ENCODE measurements at regions not wholly inside any gene's neighbourhood (a gene's known extent, or its start where the extent isn't known, plus 50 kb on each side); places are given as distances from the start of the nearest gene placed in this dataset.
A peak's percentile ranks its signal among the peaks of the same experiment; 100 is the strongest.
"Not testable (repeated sequence)": the region's sequence is repeated elsewhere in the genome, so short reads cannot be mapped to it uniquely, and the experiment has no call there.

GRCh38 chr2:239736358-239737143 lies 288.6 kb downstream of the NDUFA10 start:
- DNase-seq (ENCODE audit: low spot score in 2 of 2) = no peak
- FAIRE-seq = no peak

GRCh38 chr2:239735829-239736357 lies 289.2 kb downstream of the NDUFA10 start:
- DNase-seq (ENCODE audit: low spot score in 2 of 2) (no peak), FAIRE-seq (no peak)

GRCh38 chr2:239735131-239735828 lies 289.9 kb downstream of the NDUFA10 start:
- DNase-seq (ENCODE audit: low spot score in 2 of 2) (peak; percentile 54 to 68), FAIRE-seq (no peak)

- FAIRE-seq (no peak), DNase-seq (ENCODE audit: low spot score in 2 of 2) (no peak)
These were observed 290.6 kb downstream of the NDUFA10 start for GRCh38 chr2:239734436-239735005.

- no peak for FAIRE-seq
- DNase-seq (ENCODE audit: low spot score in 2 of 2) = no peak
These were observed 292.5 kb downstream of the NDUFA10 start for GRCh38 chr2:239732666-239733010.

GRCh38 chr2:239731998-239732665 lies 293.0 kb downstream of the NDUFA10 start:
- DNase-seq (ENCODE audit: low spot score in 2 of 2) (no peak), FAIRE-seq (no peak)

GRCh38 chr2:239731422-239731821 lies 293.7 kb downstream of the NDUFA10 start:
- DNase-seq (ENCODE audit: low spot score in 2 of 2) (no peak), FAIRE-seq (no peak)

GRCh38 chr2:239730897-239731296 lies 294.2 kb downstream of the NDUFA10 start:
- FAIRE-seq (no peak), DNase-seq (ENCODE audit: low spot score in 2 of 2) (no peak)

GRCh38 chr2:239730567-239730882 lies 294.6 kb downstream of the NDUFA10 start:
- DNase-seq (ENCODE audit: low spot score in 2 of 2) = not testable (repeated sequence)

GRCh38 chr2:239729681-239730566 lies 295.2 kb downstream of the NDUFA10 start:
- FAIRE-seq (no peak), DNase-seq (ENCODE audit: low spot score in 2 of 2) (no peak)

More at GRCh38 chr2:239730567-239730882, 294.6 kb downstream of the NDUFA10 start:
- not testable (repeated sequence) for FAIRE-seq

GRCh38 chr2:239729151-239729550 lies 296.0 kb downstream of the NDUFA10 start:
- no peak for FAIRE-seq
- DNase-seq (ENCODE audit: low spot score in 2 of 2) = no peak

- no peak for DNase-seq (ENCODE audit: low spot score in 2 of 2)
- FAIRE-seq = no peak
These were observed 296.4 kb downstream of the NDUFA10 start for GRCh38 chr2:239728751-239729150.

GRCh38 chr2:239727776-239728600 lies 297.2 kb downstream of the NDUFA10 start:
- FAIRE-seq = no peak

GRCh38 chr2:239727182-239727775 lies 297.9 kb downstream of the NDUFA10 start:
- no peak for DNase-seq (ENCODE audit: low spot score in 2 of 2)
- no peak for FAIRE-seq

More at GRCh38 chr2:239727776-239728600, 297.2 kb downstream of the NDUFA10 start:
- peak; percentile 50 to 61 for DNase-seq (ENCODE audit: low spot score in 2 of 2)

GRCh38 chr2:239726631-239727181 lies 298.4 kb downstream of the NDUFA10 start:
- DNase-seq (ENCODE audit: low spot score in 2 of 2) (no peak), FAIRE-seq (no peak)

GRCh38 chr2:239726091-239726591 lies 299.0 kb downstream of the NDUFA10 start:
- FAIRE-seq (no peak), DNase-seq (ENCODE audit: low spot score in 2 of 2) (no peak)

- DNase-seq (ENCODE audit: low spot score in 2 of 2) (no peak), FAIRE-seq (no peak)
These were observed 299.6 kb downstream of the NDUFA10 start for GRCh38 chr2:239725551-239725890.

GRCh38 chr2:239724851-239725550 lies 300.1 kb downstream of the NDUFA10 start:
- no peak for FAIRE-seq
- no peak for DNase-seq (ENCODE audit: low spot score in 2 of 2)

Data from frontal cortex (tissue), 3 donors.